GM23338 (cell line): ENCODE measurements at regions not wholly inside any gene's neighbourhood (a gene's known extent, or its start where the extent isn't known, plus 50 kb on each side); places are given as distances from the start of the nearest gene placed in this dataset.

Source experiments
- CREB1 ChIP-seq: fragments of 250-450 bp; sonication (Bioruptor Pico); IDR thresholded peaks from 2 replicates; pipeline ENCODE4 v1.5.0; 2020; ENCODE audit warnings: low read depth, mild to moderate bottlenecking, moderate library complexity
- EZH2 ChIP-seq: fragments of 200-600 bp; sonication (generic); IDR thresholded peaks from one replicate; pipeline ENCODE4 v1.8.0; 2017; ENCODE audit warnings: antibody characterized with exemption, mild to moderate bottlenecking, low read depth; ENCODE audit not compliant: unreplicated experiment
- EZH2phosphoT487 ChIP-seq: fragments of 200-600 bp; sonication (generic); IDR thresholded peaks from one replicate; pipeline ENCODE4 v1.8.1; 2018; ENCODE audit warnings: antibody characterized with exemption; ENCODE audit not compliant: unreplicated experiment
- JUNB ChIP-seq: IDR thresholded peaks from one replicate; pipeline ENCODE4 v1.6.1; 2016; ENCODE audit warnings: antibody characterized with exemption; ENCODE audit not compliant: unreplicated experiment
- POLR2AphosphoS5 ChIP-seq: IDR thresholded peaks from 2 replicates; pipeline ENCODE4 v1.6.1; 2016; ENCODE audit warnings: antibody characterized with exemption, low read depth
- ZNF331 ChIP-seq: fragments of 250-450 bp; sonication (Bioruptor Pico); IDR thresholded peaks from 2 replicates; pipeline ENCODE4 v1.5.0; 2020; ENCODE audit warnings: low read depth, mild to moderate bottlenecking, moderate library complexity
- TF ChIP-seq, protein P1 (sequence below), 2 experiments: fragments of 200-600 bp in 1 of 2; sonication (generic) in 1 of 2; conservative IDR thresholded peaks; 2 replicates each; pipeline versions ENCODE4 v1.5.1 to v1.6.1; 2016 to 2017; ENCODE audit warnings: antibody characterized with exemption in 2 of 2, low read depth in 2 of 2, mild to moderate bottlenecking in 2 of 2, moderate library complexity in 1 of 2
- TF ChIP-seq, protein P2 (sequence below): IDR thresholded peaks from one replicate; pipeline ENCODE4 v1.6.1; 2018; ENCODE audit warnings: antibody characterized with exemption; ENCODE audit not compliant: unreplicated experiment

DNA sequence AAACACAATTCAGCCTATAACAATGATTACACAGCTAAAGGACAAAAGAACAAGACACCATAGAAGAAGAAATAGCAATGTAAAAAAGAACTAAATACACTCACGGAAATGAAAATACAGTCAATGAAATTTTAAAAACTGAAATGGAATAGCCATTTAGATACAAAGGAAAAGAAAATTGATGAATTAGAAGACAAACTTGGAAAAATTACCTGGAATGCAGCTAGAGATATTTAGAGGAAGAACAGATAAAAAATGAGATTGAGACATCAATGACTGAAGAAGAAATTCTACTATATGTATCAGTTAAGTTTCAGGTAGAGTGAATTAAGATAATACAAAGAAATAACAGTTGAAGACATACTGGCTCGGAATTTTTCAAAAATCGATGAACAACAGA is 430.4 kb upstream of the NR5A2 start:
- no peak for TF ChIP-seq ZNF331
- TF ChIP-seq, protein P1, sequence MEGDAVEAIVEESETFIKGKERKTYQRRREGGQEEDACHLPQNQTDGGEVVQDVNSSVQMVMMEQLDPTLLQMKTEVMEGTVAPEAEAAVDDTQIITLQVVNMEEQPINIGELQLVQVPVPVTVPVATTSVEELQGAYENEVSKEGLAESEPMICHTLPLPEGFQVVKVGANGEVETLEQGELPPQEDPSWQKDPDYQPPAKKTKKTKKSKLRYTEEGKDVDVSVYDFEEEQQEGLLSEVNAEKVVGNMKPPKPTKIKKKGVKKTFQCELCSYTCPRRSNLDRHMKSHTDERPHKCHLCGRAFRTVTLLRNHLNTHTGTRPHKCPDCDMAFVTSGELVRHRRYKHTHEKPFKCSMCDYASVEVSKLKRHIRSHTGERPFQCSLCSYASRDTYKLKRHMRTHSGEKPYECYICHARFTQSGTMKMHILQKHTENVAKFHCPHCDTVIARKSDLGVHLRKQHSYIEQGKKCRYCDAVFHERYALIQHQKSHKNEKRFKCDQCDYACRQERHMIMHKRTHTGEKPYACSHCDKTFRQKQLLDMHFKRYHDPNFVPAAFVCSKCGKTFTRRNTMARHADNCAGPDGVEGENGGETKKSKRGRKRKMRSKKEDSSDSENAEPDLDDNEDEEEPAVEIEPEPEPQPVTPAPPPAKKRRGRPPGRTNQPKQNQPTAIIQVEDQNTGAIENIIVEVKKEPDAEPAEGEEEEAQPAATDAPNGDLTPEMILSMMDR (conservative IDR thresholded peaks at IDR 0.05; ENCODE audit: low read depth in 2 of 2) = no peak
- no peak for TF ChIP-seq POLR2AphosphoS5
- TF ChIP-seq EZH2 = no peak
- TF ChIP-seq EZH2phosphoT487 = no peak
- TF ChIP-seq, protein P2, sequence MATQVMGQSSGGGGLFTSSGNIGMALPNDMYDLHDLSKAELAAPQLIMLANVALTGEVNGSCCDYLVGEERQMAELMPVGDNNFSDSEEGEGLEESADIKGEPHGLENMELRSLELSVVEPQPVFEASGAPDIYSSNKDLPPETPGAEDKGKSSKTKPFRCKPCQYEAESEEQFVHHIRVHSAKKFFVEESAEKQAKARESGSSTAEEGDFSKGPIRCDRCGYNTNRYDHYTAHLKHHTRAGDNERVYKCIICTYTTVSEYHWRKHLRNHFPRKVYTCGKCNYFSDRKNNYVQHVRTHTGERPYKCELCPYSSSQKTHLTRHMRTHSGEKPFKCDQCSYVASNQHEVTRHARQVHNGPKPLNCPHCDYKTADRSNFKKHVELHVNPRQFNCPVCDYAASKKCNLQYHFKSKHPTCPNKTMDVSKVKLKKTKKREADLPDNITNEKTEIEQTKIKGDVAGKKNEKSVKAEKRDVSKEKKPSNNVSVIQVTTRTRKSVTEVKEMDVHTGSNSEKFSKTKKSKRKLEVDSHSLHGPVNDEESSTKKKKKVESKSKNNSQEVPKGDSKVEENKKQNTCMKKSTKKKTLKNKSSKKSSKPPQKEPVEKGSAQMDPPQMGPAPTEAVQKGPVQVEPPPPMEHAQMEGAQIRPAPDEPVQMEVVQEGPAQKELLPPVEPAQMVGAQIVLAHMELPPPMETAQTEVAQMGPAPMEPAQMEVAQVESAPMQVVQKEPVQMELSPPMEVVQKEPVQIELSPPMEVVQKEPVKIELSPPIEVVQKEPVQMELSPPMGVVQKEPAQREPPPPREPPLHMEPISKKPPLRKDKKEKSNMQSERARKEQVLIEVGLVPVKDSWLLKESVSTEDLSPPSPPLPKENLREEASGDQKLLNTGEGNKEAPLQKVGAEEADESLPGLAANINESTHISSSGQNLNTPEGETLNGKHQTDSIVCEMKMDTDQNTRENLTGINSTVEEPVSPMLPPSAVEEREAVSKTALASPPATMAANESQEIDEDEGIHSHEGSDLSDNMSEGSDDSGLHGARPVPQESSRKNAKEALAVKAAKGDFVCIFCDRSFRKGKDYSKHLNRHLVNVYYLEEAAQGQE = no peak
- TF ChIP-seq CREB1 (CRISPR knock-in tag) = no peak
- TF ChIP-seq JUNB = no peak
